ENCODE measurements at regions not wholly inside any gene's neighbourhood (a gene's known extent, or its start where the extent isn't known, plus 50 kb on each side); places are given as distances from the start of the nearest gene placed in this dataset.
"Not testable (repeated sequence)": the region's sequence is repeated elsewhere in the genome, so short reads cannot be mapped to it uniquely, and the experiment has no call there.

GRCh38 chr4:24236532-24236931 is 346.7 kb upstream of the PPARGC1A start:
- no peak for DNase-seq

- no peak for DNase-seq
These were observed 346.3 kb upstream of the PPARGC1A start for GRCh38 chr4:24236120-24236519.

GRCh38 chr4:24235618-24236017 is 345.8 kb upstream of the PPARGC1A start:
- no peak for DNase-seq

- no peak for DNase-seq
These were observed 344.5 kb upstream of the PPARGC1A start for GRCh38 chr4:24234288-24234848.

- DNase-seq: no peak
These were observed 341.1 kb upstream of the PPARGC1A start for GRCh38 chr4:24230955-24231354.

GRCh38 chr4:24229978-24230377 is 340.1 kb upstream of the PPARGC1A start:
- peak; percentile 65 for DNase-seq

GRCh38 chr4:24228692-24229091 is 338.8 kb upstream of the PPARGC1A start:
- DNase-seq: no peak

- no peak for DNase-seq
These were observed 336.8 kb upstream of the PPARGC1A start for GRCh38 chr4:24226667-24227066.

- no peak for DNase-seq
These were observed 336.2 kb upstream of the PPARGC1A start for GRCh38 chr4:24226023-24226422.

GRCh38 chr4:24224446-24224845 is 334.6 kb upstream of the PPARGC1A start:
- DNase-seq: no peak

- DNase-seq: no peak
These were observed 329.4 kb upstream of the PPARGC1A start for GRCh38 chr4:24219209-24219608.

GRCh38 chr4:24218566-24218965 is 328.7 kb upstream of the PPARGC1A start:
- DNase-seq: no peak

GRCh38 chr4:24214796-24215195 is 324.9 kb upstream of the PPARGC1A start:
- no peak for DNase-seq

GRCh38 chr4:24213961-24214360 is 324.1 kb upstream of the PPARGC1A start:
- no peak for DNase-seq

- no peak for DNase-seq
These were observed 322.8 kb upstream of the PPARGC1A start for GRCh38 chr4:24212642-24213041.

GRCh38 chr4:24211856-24212255 is 322.0 kb upstream of the PPARGC1A start:
- peak; percentile 26 for DNase-seq

GRCh38 chr4:24210332-24210902 is 320.6 kb upstream of the PPARGC1A start:
- DNase-seq: peak; percentile 75

- DNase-seq: peak; percentile 1
These were observed 320.1 kb upstream of the PPARGC1A start for GRCh38 chr4:24209906-24210305.

- DNase-seq: no peak
These were observed 319.3 kb upstream of the PPARGC1A start for GRCh38 chr4:24209131-24209530.

- no peak for DNase-seq
These were observed 318.8 kb upstream of the PPARGC1A start for GRCh38 chr4:24208691-24209090.

GRCh38 chr4:24204708-24205107 is 314.9 kb upstream of the PPARGC1A start:
- not testable (repeated sequence) for DNase-seq

- DNase-seq: no peak
These were observed 314.1 kb upstream of the PPARGC1A start for GRCh38 chr4:24203926-24204325.

- no peak for DNase-seq
These were observed 312.7 kb upstream of the PPARGC1A start for GRCh38 chr4:24202579-24202978.

- DNase-seq: no peak
These were observed 308.1 kb upstream of the PPARGC1A start for GRCh38 chr4:24197955-24198354.

GRCh38 chr4:24196785-24197184 is 306.9 kb upstream of the PPARGC1A start:
- no peak for DNase-seq
